PC-3 (cell line): ENCODE measurements at regions not wholly inside any gene's neighbourhood (a gene's known extent, or its start where the extent isn't known, plus 50 kb on each side); places are given as distances from the start of the nearest gene placed in this dataset.

ENCODE experiments used
- EZH2phosphoT487 ChIP-seq: fragments of 300-600 bp; sonication (generic); IDR thresholded peaks from 2 replicates; pipeline ENCODE4 v1.6.1; 2018; ENCODE audit warnings: mild to moderate bottlenecking, antibody characterized with exemption, low read length, borderline replicate concordance
- TF ChIP-seq, protein P1 (sequence below): fragments of 300-600 bp; sonication (generic); conservative IDR thresholded peaks from 2 replicates; pipeline ENCODE4 v1.5.1; 2017; ENCODE audit warnings: antibody characterized with exemption, low read depth, mild to moderate bottlenecking, low read length

DNA sequence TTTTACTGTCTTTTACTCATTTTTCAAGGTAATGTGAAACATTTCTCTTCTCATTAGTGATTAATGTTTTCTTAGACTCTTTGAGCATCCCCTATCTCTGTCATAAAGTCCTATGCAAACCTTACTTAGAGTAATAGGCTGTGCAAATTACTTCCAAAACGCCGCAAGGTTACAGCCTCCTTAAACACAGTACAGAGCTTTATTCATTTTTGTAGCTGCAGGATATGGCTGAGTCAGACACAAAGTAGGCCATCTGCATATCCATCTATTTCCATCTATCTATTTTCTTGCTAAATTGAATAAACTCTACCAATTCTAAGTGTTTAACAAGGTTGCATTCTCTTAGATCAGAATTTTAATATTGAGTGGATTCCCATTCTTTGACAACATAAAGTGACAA, 335.6 kb upstream of the SLC16A7 start:
- TF ChIP-seq, protein P1, sequence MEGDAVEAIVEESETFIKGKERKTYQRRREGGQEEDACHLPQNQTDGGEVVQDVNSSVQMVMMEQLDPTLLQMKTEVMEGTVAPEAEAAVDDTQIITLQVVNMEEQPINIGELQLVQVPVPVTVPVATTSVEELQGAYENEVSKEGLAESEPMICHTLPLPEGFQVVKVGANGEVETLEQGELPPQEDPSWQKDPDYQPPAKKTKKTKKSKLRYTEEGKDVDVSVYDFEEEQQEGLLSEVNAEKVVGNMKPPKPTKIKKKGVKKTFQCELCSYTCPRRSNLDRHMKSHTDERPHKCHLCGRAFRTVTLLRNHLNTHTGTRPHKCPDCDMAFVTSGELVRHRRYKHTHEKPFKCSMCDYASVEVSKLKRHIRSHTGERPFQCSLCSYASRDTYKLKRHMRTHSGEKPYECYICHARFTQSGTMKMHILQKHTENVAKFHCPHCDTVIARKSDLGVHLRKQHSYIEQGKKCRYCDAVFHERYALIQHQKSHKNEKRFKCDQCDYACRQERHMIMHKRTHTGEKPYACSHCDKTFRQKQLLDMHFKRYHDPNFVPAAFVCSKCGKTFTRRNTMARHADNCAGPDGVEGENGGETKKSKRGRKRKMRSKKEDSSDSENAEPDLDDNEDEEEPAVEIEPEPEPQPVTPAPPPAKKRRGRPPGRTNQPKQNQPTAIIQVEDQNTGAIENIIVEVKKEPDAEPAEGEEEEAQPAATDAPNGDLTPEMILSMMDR = no peak
- TF ChIP-seq EZH2phosphoT487 = no peak
